Left renal cortex interstitium (tissue), 4 donors: ENCODE measurements at regions not wholly inside any gene's neighbourhood (a gene's known extent, or its start where the extent isn't known, plus 50 kb on each side); places are given as distances from the start of the nearest gene placed in this dataset.

ENCODE experiments used
- DNase-seq, 4 donors: peaks; one replicate each; pipeline ENCODE4 v3.0.0-alpha.2; 2013; ENCODE audit warnings: low read depth in 4 of 4, low spot score in 2 of 4, missing footprints in 1 of 4

DNA sequence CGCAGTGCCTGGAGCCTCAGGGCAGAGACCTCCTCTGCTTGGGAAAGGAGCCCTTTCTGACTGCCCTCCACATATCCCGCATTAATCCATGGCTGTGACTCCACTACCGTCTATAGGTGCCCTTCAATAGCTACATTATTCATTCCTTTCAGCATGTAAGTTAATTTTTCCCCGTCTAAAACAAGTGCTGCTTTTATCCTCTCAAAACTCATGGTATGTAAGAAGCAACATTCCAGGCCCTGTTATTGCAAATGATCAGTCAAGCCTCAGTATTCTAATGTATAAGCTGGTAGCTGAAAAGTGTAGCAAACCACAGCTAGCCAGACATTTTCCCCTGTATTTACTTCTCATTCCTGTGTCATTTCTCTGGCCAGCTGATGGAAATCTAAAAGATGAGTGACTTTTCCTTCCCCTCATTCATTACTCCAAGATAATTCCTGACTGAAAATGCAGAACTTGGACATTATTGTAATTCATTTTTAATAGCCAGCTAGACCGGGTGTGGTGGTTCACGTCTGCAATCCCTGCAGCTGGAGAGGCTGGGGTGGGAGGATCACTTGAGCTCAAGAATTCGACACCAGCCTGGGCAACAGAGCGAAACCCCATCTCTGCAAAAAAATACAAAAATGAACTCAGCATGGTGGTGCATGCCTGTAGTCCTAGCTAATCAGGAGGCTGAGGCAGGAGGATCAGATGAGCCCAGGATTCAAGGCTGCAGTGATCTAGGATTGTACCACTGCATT lies 88.5 kb upstream of the SOD1 start:
- DNase-seq, result no peak

DNA sequence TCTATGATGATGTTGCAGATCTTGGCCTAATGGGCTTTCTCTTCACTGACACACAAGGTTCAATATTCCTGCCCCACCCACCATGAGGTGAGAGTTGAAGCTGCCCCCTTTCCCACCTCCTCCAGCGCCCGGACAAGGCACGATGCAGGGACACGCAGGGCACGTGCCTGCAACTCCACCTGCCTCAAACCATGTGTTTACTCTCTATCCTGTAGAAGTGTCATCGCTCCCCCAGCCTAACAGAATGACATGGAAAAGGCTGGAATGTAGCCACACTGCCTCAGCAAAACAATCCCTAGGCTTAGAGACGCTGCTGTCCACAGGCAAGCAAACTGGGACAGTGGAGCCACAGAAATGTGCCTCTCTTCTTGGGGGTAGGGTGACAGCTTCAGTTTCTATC lies 92.9 kb upstream of the SOD1 start:
- no peak for DNase-seq

DNA sequence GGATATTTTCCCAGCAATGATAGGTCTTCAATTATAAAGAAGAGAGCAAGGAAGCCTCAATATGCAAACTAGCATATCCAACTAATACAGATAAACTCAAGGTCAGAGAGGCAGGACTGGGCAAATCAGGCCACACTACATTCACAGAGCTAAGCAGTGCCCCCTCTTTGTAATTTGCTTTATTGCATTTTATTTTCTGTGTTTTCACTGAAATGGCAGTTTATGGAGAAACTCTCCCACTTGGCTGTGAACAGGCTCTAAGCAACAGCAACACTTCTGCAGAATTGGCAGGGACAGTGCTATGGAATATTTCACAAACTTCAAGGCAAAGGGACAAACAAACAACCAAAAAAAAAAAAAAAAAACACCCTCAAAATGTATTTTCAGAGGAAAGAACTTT lies 93.4 kb upstream of the SOD1 start:
- no peak for DNase-seq

DNA sequence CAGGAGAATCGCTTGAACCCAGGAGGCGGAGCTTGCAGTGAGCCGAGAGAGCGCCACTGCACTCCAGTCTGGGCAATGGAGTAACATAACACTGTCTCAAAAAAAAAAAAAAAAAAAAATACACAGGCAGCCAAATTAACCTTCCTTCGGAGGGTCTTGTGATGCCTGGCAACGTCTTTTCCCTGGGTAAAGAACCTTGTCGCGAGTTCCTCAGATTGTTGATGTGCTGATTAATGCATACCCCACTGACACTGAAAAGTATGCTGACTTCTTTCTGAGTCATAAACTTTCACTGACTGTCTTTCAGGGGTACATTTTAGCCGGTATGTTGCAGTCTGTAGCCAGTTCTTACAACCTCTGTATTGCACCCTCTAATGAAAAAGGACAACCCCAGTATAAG lies 95.1 kb upstream of the SOD1 start:
- DNase-seq, result no peak

DNA sequence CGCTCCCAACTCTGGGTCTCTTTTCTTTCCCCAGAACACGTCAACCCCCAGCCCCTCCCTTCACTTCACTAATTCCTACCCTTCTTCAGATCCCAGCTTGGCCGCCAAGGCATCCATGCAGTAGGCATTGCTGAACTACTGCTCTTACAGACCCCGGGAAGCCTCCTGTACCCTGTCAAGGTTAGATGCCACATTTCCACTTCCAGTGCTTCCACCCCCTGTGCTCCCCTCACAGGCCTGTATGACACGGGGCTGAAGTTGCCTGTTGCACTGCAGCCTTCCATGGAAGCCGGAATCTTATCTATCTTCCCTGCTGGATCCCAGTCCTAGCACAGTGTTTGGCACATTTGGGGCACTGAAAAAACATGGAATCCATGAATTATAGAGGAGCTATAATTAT lies 99.0 kb upstream of the SOD1 start:
- no peak for DNase-seq

DNA sequence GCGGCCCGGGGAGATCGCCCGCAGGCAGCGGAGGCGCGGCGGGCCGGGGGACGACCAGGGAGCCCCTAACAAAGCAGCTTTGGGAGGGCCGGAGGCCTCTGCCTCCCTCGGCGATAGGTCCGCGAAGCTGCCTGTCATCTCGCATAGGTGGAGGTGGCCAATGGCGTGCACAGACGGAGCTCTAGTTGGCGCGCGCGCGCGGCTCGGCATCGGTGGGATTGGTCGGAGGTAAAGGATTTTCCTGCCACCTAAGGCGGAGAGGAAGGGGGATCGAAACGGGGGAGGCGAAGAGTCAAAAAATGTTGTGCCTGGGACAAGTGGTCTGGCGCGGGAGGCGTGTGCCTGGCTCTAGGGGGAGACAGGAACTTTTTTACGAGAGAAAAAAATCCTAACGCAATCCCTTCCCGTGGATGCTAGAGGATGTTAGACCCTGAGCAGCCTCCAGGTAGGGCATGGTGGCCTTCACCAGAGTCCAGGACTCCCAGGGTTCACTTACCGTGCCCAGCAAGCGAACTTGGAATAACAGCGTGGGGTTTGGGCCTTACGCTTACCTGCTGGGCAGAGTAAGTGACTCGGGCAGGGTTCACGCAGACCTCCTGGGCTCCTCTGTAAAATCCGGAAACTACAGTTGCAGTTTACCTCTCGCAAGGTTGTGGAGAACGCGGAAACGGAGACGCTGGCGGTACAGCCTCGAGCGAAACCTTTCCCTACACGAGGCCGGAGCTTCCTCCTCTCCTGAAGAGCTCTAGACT lies 99.9 kb upstream of the SOD1 start:
- peak; percentile 93 to 97 (median 94) for DNase-seq

DNA sequence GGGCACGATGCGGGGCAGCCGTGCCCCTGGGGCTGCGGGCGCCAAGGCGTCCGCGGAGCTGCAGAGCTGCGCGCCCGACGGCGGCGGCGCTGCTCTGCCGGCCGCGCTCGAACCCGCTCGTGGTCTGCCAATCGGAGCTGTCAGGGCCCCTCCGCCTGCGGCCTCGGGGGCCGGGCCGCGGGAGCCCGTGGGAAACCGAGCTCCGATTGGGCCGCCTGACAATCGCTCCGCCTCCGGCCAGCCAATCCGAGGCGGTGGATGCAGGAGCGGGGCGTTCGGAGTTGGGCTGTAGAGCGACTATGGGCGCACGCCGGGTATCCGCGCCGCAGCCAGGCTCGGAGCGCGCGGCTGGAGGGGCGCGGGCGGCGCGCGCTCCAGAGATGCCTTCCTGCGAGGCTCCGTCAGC lies 100.5 kb upstream of the SOD1 start:
- DNase-seq, result peak; percentile 80 to 94 (median 88)

DNA sequence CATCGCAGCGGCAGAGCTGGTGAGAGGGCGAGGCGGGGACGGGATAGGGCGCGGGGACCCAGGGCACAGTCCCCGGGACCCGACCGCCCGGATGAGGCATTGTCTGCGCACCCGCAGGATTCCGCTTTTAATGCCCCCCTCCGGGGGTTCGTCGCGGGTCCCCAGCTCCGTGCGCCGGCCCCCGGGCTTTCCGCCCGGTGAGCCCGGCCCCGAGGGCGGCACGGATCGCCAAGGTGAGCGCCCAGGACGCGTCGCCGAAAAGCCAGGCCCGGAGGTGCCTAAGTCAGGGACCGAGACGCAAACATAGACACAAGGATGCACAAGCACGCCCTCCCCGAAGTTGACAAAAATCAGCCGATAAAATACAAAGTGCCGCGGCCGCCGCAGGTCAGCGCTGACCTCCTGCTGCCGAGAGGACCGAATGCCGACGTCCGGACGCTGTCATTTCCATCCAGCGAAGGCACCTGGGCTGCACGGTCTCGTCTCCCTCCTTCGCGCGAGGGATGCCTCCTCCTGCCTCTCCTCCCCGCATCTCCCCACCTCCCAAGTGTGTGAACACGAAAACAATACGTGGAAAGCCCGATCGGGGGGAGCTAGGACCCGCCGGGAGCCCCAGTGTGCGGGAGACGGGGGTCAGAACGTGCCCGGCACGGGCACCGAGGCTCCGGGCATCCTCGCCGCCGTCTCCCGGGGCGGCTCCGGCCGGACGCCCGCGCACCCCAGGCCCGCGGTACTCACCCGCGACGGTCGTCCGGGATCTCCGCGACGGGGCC lies 101.1 kb upstream of the SOD1 start:
- no peak for DNase-seq

DNA sequence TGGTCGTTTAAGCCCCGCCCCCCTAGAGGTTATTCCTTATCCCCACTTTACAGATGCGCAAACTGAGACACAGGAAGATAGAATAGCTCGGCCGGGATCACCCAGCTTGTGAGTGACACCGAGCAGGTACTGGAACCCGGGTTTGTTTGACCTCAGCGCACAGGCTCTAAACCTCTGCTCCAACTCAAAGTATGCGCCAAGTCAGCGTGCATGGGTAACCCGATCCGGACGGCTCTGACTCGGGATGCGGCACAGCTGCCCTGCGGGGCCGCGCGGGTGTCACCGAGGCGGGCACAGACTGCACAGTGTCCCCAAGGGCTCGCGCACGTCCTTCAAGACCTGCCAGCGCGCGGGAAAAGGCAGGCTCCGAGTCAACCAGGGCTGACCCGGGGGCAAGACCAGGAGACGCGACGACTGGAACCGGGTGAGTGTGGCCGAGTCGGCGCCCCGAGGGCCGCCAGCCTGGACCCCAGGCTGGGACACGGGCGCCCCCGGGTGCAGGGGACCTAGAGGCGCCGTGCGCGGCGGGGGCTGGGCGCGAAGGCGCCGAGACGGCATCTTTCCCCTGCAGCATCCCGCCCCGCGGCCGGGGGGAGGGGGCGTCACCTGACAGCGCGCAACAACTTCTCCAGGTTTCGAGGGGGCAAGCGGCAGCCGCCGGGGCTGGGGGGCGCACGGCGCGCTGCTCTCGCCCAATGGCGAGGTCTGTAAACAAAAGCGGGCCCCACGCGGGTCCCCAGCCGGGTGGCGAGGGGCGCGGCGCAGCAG lies 101.9 kb upstream of the SOD1 start:
- no peak for DNase-seq

DNA sequence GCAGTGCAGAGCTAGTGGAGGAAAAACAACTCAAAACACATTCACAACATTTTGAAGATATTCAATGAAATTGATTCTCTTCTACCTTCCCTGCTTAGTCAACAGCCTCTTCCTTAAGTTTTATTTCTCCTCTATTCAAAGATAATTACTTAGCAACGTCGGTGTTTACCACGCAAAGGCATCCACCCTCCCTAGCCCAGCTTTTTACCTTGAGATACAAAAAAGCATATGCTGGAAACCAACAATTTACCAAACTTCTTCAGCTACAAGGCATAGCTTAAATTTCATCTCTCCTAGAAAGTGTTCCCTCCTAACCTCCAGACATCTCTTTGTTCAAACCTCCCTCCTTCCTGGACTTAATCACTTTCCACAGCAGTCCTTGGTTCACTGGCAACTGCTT lies 102.8 kb upstream of the SOD1 start:
- DNase-seq, result no peak

DNA sequence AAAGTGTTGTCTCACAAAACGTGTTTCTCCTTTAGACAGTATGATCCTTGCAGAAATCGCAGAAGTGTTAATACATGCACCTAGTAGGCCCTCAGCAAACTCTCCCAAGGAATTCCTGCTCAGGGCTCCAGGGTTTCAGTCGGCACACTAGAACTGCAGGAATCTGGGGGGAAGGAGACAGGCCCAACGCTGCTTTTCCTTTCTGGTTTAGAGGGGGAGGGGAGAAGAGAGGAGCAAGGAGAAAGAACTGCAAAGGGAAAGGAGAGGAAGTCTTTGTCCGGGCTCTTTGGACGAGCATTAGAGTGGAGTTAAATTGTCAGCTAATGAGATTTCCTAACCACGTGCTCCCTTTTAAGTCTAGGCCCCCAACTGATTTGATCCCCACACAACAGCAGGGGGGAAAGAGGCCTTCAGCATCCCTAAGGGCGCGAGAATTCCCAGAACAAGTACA lies 103.7 kb upstream of the SOD1 start:
- no peak for DNase-seq

DNA sequence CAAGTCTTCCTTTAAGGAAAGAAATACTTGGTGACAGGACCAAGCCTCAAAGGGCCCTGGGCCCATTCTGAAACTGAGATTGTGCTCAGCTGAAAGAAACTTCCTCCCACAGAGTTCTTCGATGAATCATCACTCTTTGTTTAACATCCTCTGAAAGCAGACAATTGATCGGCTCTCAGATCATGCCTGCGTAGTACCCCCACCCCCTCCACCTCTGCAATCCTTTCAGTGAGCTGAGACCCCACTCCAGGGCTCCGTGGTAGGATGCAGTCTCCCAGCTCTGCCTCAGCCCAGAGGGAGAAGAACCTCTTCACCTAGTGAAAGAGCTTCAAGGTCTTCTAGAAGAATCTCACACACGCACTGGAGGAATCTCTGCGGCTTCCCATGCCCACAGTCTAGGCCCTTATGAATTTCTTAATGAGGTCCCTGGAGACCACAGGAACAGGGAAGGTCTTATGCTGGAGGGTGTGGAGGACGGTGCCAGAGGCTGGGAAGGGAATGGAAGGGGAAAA lies 104.9 kb upstream of the SOD1 start:
- no peak for DNase-seq

DNA sequence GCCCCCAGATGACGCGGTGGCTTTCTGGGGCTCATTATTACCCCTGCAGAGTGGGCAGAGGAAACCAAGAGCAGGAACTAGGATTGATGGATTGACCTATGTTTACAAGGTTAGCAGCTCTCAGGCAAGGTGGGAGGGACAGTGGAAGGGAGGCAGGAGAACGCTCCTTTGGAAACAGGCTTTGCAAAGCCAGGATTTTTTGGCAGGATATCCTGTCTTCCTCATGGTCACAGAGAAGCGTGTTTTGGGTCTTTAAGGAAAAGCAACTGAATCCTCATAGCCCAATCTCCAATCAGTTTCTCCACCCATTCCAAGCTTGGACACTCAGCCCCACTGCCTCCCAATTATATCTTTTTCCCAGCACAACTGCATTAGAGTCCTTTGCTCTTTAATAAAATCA lies 105.6 kb upstream of the SOD1 start:
- DNase-seq, result no peak

DNA sequence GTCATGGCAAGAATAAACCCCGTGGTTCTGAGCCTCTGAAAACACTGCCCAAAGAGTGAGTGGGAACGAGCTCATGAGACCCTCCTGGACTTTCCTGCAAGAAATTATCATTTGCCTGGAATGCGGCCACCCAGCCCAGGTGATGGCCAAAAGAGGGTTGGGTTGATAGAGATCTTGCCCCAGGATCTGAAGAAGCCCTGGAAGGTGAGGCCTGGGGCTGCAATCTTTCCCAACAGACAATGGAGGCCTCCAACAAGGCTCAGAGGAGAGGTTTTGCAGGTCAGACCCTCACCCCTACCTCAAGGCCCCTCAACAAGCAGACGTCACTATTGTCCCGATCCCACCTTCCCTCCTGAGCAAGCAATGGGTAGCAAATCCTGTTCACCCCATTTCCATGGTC lies 106.0 kb upstream of the SOD1 start:
- no peak for DNase-seq

DNA sequence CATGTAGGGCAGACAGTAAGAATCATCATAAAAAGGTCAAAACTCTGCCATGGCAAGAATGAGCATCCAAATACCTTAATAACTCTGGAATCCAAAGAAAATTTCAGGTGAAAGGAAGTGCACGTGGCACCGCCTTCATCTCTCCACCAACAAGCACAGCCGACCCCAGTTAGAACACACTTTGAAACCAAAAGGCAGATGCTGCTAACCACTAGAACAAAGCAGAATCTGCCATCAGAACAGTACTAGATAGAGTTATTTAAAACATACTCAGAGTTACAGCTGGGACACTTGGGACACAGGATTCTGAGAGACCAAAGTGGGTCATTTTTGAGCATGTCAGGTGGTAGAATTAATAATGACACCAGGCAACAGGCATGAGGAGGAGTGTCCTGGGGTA lies 106.7 kb upstream of the SOD1 start:
- no peak for DNase-seq

DNA sequence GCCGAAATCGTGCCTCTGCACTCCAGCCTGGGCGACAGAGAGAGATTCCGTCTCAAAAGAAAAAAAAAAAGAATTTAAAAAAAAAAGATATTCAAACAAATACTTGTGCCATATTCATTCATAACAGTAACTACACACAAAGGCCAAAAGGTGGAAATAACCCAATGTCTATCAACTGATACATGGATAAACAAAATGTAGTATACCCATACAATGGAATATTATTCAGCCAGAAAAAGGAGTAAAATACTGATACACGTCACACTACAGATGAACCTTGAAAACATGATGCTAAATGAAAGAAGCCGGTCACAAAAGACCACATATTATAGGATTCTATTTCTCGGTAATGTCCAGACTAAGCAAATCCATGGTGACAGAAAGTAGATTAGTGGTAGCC lies 109.4 kb upstream of the SOD1 start:
- no peak for DNase-seq

DNA sequence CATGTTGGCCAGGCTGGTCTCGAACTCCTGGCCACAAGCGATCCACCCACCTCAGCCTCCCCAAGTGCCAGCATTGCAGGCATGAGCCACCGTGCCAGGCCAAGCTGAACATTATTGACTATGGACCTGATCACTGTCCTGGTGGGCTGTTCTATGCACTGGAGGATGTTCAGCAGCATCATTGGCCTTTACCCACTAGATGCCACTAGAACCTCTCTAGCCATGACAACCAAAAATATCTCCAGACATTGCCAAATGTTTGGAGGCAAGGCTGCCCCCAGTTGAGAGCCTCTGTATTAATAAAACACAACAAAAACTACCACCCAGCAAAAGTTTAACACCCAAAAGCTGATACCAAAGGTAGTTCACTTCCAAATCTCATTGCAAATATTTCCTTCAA lies 110.8 kb upstream of the SOD1 start:
- no peak for DNase-seq

DNA sequence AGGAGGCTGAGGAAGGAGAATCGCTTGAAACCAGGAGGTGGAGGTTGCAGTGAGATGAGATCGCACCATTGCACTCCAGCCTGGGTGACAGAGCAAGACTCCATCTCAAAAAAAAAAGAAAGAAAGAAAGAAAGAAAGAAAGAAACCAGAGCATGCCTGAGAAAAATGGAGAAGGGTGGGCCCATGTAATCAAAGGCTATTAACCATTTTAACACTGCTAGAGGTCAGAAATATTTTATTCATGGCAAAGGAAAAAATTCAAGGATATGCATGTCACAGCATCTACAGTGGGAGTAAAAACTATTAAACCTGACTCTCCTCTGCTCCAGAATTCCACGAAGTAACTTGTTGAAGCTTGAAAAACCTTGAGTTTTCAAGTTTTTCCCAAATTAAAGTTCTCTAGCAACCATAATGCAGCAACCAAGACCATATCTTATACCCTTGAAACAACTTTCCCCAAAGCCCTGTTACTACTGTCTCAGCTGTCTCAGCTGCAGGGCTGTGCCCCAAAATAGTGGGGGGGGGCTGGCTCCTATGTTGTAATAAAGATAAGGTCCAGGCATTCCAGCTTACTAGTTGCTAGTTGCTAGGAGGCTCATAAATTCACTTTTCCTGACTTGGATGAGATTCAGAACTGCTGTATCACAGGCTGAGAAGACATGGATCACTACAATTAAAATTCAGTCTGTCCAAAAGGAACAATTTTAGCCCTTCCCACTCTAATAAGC lies 112.9 kb upstream of the SOD1 start:
- DNase-seq, result no peak

DNA sequence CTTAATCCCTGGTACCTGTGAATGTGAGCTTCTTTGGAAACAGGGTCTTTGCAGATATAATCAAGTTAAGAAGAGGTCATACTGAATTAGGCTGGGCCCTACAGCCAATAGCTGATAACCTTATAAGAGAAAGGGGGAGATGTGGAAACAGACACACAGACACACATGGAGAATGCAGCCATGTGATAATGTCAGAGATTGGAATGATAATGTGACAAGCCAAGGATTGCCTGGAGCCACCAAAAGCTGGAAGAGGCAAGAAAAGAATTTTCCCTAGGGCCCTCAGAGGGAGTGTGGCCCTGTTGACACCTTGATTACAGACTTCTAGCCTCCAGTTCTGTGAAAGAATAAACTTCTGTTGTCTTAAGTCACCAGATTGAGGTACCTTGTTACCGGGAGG lies 114.5 kb upstream of the SOD1 start:
- no peak for DNase-seq

DNA sequence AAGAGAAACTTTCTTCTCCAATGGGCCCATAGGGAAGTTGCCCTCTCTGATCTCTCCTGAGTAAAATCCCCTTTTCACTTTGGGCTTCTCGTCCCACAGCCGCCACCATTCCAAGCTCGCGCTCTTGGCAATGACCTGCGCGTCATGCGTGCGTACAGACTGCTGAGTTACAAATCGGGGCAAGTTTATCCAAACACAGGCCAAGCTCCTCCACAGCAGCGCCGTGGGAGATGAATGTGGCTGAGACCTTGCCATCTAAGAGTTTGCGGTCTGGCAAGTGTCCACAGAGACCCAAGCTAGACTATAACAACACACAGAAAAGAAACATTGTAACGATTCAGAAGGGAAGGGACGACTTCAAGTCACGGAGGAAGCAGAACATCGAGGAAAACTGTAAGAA lies 116.3 kb upstream of the SOD1 start:
- DNase-seq, result no peak
